ENCODE measurements at regions not wholly inside any gene's neighbourhood (a gene's known extent, or its start where the extent isn't known, plus 50 kb on each side); places are given as distances from the start of the nearest gene placed in this dataset.

- DNase-seq (ENCODE audit: low read depth in 3 of 3, low spot score in 2 of 3) = no peak
Measured at GRCh38 chr11:127587511-127587910, 586.9 kb upstream of the KIRREL3 start.

GRCh38 chr11:127576210-127576609 is 575.6 kb upstream of the KIRREL3 start:
- no peak for DNase-seq (ENCODE audit: low read depth in 3 of 3, low spot score in 2 of 3)

- no peak for DNase-seq (ENCODE audit: low read depth in 3 of 3, low spot score in 2 of 3)
Measured at GRCh38 chr11:127574478-127574877, 573.9 kb upstream of the KIRREL3 start.

GRCh38 chr11:127568891-127569290 is 568.3 kb upstream of the KIRREL3 start:
- DNase-seq (ENCODE audit: low read depth in 3 of 3, low spot score in 2 of 3) = no peak

GRCh38 chr11:127567237-127567932 is 566.8 kb upstream of the KIRREL3 start:
- no peak for DNase-seq (ENCODE audit: low read depth in 3 of 3, low spot score in 2 of 3)

GRCh38 chr11:127564810-127565209 is 564.2 kb upstream of the KIRREL3 start:
- DNase-seq (ENCODE audit: low read depth in 3 of 3, low spot score in 2 of 3) = no peak

GRCh38 chr11:127559978-127560377 is 559.4 kb upstream of the KIRREL3 start:
- no peak for DNase-seq (ENCODE audit: low read depth in 3 of 3, low spot score in 2 of 3)

- no peak for DNase-seq (ENCODE audit: low read depth in 3 of 3, low spot score in 2 of 3)
Measured at GRCh38 chr11:127552446-127552845, 551.9 kb upstream of the KIRREL3 start.

- no peak for DNase-seq (ENCODE audit: low read depth in 3 of 3, low spot score in 2 of 3)
Measured at GRCh38 chr11:127531167-127531566, 530.6 kb upstream of the KIRREL3 start.

GRCh38 chr11:127528297-127528696 is 527.7 kb upstream of the KIRREL3 start:
- DNase-seq (ENCODE audit: low read depth in 3 of 3, low spot score in 2 of 3) = no peak

GRCh38 chr11:127524618-127525017 is 524.0 kb upstream of the KIRREL3 start:
- no peak for DNase-seq (ENCODE audit: low read depth in 3 of 3, low spot score in 2 of 3)

GRCh38 chr11:127521413-127521812 is 520.8 kb upstream of the KIRREL3 start:
- no peak for DNase-seq (ENCODE audit: low read depth in 3 of 3, low spot score in 2 of 3)

- no peak for DNase-seq (ENCODE audit: low read depth in 3 of 3, low spot score in 2 of 3)
Measured at GRCh38 chr11:127507851-127508250, 507.3 kb upstream of the KIRREL3 start.

- no peak for DNase-seq (ENCODE audit: low read depth in 3 of 3, low spot score in 2 of 3)
Measured at GRCh38 chr11:127506647-127507046, 506.1 kb upstream of the KIRREL3 start.

- DNase-seq (ENCODE audit: low read depth in 3 of 3, low spot score in 2 of 3) = no peak
Measured at GRCh38 chr11:127506126-127506525, 505.6 kb upstream of the KIRREL3 start.

- DNase-seq (ENCODE audit: low read depth in 3 of 3, low spot score in 2 of 3) = no peak
Measured at GRCh38 chr11:127496165-127496564, 495.6 kb upstream of the KIRREL3 start.

- no peak for DNase-seq (ENCODE audit: low read depth in 3 of 3, low spot score in 2 of 3)
Measured at GRCh38 chr11:127493330-127494022, 492.9 kb upstream of the KIRREL3 start.

GRCh38 chr11:127492029-127492428 is 491.5 kb upstream of the KIRREL3 start:
- DNase-seq (ENCODE audit: low read depth in 3 of 3, low spot score in 2 of 3) = no peak

GRCh38 chr11:127491589-127491988 is 491.0 kb upstream of the KIRREL3 start:
- DNase-seq (ENCODE audit: low read depth in 3 of 3, low spot score in 2 of 3) = no peak

- no peak for DNase-seq (ENCODE audit: low read depth in 3 of 3, low spot score in 2 of 3)
Measured at GRCh38 chr11:127490896-127491295, 490.3 kb upstream of the KIRREL3 start.

GRCh38 chr11:127485541-127485940 is 485.0 kb upstream of the KIRREL3 start:
- no peak for DNase-seq (ENCODE audit: low read depth in 3 of 3, low spot score in 2 of 3)

GRCh38 chr11:127481391-127481790 is 480.8 kb upstream of the KIRREL3 start:
- DNase-seq (ENCODE audit: low read depth in 3 of 3, low spot score in 2 of 3) = no peak
